ENCODE measurements at regions not wholly inside any gene's neighbourhood (a gene's known extent, or its start where the extent isn't known, plus 50 kb on each side); places are given as distances from the start of the nearest gene placed in this dataset.

DNA sequence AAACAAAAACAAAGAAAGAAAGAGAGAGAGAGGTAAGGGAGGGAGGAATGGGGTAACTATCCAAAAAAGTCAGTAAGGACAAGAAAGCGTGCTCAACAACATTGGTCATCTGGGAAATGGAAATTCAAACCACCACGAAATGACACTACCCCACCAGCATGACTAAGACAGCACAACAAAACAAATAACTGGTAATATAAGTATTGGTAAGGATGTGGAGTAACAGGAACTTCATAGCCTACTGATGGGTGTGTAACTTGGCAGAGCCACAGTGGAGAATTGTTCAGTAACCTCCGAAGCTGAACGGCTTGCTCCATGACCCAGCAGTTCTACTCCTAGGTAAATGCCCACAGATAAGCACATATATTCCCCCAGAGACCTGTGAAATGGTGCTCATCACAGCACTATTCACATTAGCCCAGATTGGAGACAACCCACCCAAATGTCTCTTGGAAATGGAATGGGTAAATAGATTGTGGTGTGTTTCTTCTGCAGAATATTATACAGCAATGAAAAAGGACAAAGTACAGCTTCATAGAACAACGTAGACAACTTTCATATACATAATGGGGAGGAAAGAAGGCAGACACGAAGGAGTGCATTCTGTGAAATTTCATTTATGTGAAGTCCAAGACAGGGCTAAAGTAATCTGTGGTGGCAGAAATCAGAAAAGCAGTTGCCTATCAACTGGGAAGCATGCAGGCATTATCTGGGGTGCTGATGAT lies 95.5 kb upstream of the ATP6AP2 start:
- no peak for DNase-seq (ENCODE audit: low read depth)

DNA sequence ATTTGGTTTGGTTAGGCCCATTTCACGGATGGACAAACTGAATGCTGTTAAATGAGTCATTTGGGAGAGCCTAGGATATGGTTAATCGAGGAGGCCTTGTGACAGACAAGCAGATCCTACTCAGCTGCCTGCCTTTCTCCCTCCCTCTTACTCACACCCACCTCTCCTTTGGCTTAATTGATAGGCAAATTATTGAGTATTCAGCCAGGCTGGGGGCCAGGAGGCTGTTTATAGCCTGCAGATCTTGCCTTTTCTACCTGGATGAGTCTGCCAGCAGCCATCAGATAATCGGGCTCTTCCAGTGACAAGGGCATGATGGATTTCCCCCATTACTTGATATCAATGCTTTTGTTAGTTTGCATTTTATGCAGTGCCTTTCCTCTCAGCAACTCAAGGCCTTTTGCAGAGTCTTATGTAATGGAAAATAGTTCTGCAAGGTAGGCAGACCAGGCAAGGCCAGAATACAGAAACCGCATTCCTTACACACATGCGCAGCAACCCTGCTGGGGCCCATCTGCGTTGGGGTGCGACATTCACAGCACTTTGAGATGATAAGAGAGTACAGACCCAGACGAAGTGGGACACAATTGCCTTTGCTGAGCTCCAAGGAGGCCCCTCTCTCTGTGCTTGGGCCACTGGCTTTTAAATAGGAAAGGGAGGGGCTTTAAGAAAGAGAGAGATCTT lies 96.2 kb upstream of the ATP6AP2 start:
- DNase-seq (ENCODE audit: low read depth): no peak

DNA sequence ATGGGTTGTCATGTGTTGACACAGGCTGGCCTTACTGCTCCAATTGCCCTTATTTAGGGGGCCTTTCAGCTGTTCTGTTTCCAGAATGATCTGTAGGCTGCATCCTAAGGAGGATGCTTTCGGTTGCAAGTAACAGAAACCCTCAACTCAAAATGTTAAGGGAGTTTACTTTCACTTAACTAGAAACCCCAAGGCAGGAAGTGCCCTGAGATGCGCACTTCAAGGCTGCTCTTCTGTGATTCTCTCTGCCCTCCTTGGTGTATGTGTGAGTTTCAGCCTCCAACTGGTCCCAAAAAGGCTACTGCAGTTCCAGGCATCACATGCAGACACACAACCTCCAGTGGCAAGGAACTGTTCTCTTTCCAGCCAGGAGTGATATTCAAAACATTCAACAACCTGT lies 97.3 kb upstream of the ATP6AP2 start:
- DNase-seq (ENCODE audit: low read depth): no peak

DNA sequence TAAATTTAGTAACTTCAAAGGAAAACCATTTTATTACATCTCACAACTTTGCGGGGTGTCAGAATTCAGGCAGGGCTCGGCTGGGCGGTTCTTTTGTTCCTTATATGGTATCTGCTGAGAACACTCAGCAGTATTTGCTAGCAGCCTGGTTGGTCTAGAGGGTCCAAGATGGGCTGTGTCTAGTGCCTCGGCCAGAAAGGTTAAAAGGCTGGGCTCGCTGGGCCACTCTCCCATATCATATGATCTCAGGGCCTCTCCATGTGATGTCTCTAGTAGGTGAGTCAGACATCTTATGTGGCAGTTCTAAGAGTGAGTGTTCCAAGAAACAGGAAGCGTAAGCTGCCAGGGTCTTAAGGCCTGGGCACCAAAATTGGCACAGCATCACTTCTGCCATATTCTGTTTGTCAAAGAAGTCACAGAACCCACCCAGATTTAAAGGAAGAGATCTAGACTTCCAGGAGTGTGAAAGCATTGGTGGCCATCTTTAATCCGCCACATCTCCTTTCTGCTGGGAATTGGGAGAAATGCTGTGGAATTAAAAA lies 100.9 kb upstream of the ATP6AP2 start:
- DNase-seq (ENCODE audit: low read depth): no peak

DNA sequence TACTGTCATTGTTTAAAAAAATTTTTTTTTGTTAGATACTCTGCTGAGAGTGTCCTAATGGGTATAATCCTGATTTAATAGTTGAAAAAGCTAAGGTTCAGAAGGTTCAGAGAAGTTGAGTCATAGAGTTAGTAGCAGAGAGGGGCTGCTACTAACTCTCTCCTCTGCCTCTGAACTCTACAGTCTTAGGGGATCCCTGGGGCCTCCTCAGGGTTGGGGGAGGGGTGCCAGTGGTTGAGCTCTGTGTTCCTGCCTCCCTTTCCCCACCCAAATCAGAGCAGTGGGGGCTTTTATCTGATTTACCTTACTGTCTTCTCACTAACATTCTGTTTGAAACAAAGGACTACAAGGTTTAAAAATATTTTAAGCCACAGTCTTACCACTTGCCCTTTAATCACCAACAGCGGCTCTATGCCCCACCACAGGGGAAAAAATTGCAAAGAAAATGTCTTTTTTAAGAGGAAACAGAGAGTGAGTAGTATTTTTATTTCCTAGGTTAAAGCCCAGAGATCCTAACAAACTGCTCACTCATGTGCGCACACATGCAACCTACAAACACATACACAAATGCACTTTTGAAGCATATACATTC lies 102.2 kb upstream of the ATP6AP2 start:
- DNase-seq (ENCODE audit: low read depth): no peak

DNA sequence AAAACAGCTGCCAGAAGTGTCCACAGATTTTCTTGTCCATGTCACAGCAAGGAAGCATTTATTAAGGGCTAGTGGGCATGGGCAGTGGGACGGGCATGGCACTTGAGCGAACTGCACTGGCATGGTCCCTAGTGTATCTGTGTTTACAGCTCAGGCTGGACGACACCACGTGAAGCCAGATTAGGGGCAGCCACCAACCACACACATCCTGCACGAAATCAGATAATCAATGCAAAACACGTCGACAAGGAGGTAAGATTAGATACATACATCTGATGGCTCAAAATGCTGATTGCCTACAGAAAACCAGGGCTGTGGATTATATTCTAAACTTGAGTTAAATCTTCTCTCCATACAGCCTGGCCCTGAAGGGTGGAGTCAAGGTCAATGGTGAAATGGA lies 103.8 kb upstream of the ATP6AP2 start:
- no peak for DNase-seq (ENCODE audit: low read depth)

DNA sequence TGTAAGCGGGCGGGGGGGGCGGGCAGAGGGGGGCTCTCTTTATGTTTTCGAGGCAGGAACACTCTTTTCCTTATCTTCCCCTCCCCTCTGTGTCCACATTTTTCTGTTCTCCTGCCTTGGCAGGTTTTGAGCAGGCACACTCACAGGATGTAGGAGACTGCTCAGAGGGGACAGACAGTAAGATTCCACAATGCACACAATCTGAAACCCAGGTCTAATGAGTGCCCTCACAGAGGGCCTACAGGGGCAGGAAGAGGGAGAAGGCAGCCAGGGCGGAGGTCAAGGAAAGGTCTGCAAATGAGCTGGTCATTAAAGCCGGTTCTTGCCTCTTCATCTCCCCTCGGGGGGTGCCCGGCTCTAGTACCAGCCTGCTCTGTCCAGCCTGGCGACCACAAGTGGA lies 106.1 kb upstream of the ATP6AP2 start:
- no peak for DNase-seq (ENCODE audit: low read depth)

DNA sequence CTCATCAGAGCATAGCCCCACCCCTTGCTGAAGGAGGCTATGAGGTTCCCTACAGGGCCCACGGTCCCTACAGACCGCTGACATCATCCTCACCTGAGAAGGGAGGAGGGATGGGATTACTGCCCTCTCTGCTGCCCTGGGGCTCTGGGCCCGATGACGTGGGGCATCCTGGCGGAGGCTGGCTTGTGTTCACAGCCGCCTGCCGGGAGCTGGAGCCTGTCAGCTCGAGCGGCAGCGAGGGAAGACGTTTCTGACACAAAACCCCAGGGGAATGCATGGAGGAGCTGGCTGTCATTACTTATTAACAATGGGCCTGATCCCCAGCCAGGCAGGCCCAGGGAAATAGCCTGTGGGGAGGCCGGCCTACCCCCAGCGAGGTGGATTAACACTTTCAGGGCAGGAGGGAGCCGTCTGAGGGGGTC lies 106.6 kb upstream of the ATP6AP2 start:
- DNase-seq (ENCODE audit: low read depth): no peak

DNA sequence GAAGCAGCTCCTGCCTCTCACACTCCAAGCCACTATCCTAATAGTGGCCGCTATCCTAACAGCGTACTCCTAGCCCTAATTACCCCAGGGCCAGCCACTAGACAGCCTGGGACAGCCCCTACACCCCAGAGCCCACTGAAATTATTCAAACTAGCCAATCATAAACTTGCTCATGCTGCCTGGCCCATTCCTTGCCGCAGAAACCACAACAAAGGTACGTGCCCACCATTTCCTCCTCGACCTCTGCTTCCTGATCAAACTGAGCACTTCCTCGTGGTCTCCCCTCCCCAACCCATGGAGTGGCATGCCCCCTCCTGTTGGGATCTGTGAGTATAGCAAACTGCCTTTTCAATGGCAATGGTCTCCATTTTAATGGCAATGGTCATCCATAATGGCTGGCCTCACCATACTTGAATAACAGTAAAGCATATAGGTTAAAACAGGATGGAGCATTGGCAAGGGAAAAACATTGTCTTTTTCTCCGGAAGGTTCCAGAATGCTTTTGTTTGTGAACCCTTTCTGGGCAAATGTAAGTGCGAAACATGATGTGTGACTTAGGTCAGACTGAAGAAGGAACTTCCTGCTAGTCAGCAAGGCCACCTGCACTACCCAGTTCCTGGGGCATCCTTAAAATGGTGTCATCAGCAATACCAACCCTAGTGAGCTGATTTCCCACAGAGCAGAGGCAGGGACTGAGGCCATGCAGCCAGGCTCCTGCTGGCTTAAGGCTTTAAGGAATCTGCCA lies 107.1 kb upstream of the ATP6AP2 start:
- no peak for DNase-seq (ENCODE audit: low read depth)

DNA sequence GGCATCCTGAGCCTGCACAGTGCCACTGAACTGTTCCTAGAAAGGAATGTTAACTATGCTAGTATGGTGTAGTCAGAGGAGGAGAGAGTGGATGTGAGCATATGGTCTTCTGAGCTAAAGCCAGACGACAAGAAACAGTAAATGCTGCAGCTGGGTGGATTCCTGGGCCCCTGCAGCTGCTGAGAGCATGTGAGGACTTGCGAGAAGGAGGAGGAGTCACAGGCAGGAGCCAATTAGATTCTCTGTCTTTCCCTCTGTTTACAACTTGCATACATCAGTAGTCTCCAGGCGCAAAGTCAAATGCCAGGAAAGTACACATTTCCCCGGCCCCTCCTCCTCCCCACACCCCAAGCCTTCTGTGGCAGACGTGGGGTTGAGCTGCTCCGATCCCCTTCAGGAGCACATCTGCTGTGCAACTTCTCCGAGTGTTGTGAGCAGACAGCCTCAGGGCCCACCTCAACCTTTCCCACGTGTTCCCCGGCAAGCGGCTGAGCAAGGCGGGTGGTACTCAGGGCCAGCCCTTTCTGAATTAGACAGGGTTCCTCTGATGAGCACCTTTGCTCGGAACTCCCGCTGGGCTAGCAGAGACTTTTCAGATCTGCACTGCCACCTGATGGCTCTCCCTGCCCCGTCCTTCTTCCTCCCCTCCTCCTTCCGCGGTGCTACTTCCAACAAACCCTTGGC lies 108.7 kb upstream of the ATP6AP2 start:
- no peak for DNase-seq (ENCODE audit: low read depth)

DNA sequence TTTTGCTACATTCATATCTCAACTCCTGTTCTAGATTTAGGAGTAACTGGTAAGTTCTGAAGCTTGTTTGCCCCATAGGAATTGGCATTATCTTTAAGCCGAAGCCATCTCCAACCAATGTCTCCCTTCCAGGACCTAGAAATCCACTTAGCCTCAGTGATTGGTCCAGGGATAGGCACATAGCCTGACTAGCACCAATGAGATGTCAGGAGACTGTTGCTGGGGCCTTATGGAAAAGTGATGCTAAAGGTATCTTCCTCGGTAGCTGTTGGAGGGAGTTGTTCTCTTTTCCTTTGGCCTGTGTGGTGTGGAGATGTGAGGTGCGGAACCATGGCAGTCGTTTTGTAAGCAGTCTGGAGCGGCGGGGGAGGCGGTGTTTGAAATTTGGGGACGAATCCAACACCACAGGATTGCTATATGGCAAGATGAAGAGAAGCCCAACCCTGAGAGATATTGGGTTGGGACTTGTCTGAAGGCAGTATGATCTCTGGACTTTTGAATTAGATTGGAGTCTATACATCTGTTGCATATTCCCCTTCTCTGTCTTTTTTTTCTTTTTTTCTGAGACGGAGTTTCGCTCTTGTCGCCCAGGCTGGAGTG lies 109.8 kb upstream of the ATP6AP2 start:
- DNase-seq (ENCODE audit: low read depth): no peak

DNA sequence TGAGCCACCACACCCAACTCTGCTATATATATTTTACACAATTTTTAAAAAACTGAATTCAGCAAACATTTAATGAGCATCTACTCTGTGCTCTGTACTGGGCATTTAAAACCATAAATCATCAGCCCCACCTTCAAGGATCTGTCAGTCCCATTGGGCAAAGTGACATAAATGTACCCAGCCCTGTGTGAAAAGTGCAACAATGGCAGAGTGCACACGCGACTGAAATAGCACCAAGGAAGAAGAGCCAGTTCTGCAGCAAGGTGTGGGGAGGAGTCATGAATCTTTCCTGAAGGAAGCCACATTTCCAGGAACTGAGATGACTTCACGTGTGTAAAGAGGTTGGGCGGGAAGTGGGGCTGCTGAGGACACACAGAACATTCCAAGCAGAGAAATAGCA lies 111.5 kb upstream of the ATP6AP2 start:
- DNase-seq (ENCODE audit: low read depth): no peak

DNA sequence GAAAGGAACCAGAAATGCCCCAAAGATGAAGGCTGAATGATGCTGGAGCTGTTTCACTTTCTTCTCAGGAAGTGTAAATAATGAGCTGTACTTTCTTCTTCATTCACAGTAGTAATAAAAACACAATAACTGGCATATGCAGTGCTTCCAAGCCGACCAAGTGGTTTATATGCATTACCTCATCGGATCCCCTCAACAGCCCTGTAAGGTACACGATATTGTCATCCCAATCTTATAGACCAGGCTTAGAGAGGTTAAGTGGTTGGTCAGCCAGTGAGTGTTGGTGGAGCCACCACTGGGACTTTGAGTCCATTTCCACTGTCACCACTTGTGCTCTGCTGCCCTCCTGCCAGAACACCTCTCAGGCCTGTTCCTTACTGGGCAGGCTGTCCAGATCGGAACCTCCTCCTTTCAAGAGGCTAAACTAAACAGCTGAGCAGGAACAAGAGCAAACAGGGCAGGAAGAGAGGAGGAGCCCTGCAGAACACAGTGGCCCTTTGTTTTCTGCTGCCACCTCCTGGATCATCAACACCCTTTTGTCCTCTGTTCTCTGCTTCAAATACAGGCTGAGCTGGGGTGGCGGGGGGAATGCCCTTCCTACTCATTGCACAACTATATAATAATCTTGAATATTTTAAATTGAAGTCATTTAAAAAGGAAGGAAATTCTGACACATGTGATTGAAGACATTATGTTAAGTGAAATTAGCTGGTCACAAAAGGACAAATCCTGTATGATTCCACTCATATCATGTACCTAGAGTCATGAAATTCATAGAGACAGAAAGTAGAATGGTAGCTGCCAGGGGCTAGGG lies 112.5 kb upstream of the ATP6AP2 start:
- DNase-seq (ENCODE audit: low read depth): no peak

DNA sequence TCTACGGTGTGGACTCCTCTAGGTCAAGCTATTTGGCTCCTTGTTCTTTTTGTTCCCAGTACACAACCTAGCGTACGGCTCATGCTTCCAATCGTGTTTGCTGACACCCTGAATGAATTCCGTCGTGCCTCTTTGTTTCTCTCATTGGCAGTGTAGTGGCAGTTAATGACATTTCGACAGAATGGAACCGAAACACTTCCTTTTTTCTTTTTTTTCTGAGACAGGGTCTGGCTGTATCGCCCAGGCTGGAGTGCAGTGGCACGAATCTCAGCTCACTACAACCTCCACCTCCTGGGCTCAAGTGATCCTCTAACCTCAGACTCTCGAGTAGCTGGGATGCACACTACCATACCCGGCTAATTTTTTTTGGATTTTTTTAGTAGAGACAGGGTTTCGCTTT lies 113.3 kb upstream of the ATP6AP2 start:
- no peak for DNase-seq (ENCODE audit: low read depth)

DNA sequence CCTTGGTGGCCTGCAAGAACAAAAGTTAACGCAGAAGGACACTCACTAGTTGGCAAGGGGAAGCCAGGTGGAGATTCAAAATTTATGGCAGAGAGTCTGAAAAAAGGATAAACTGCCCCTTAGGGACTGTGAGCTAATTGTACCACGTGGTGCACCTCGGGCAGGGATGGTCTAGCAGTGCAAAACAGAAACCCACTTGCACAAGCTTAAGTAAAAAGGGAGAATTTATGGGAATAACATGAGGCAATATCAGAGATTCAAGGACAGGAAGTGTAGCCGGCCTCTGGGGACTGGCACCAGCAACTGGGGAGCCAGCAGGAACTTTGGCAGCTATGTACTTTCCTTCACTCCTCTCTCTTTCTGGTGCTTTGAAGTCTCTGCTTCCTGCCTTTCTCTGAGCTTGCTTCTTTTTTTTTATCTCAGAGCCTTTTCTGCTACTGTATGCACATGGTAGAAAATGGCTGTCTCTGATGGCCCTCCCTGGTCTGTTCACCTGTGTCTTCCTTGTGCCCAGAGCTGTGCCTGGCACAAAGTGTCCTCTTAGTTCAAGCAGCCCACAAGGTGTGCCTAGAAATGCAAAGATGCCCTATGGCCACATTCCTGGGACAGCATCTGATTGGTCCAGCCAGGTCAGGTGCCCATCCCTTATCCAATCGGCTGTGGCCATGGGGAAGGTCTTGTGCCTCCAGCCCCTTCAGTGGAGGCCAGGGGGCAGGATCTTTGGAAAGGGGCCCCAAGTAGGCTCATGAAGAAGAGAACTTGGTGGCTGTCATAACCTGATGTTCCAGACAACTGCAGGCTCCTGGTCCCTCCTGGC lies 114.8 kb upstream of the ATP6AP2 start:
- DNase-seq (ENCODE audit: low read depth): no peak

DNA sequence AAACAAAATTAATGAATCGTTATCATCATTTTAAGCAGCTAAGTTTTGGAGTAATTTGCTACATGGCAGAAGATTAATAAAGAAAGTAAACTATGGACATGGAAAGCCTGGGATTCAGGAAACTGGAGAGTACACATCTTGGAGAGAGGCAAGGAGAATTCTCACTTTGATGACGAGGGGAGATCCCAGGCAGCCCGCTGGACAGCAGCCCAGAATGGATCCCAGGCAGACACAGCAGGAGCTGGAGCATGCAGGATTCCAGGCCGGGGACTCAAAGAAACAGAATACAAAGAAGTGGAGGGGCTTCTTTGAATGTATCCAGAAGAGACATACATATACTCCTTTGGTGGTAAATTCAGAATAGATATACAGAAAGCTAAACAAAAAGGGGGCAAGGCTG lies 118.0 kb upstream of the ATP6AP2 start:
- DNase-seq (ENCODE audit: low read depth): no peak

DNA sequence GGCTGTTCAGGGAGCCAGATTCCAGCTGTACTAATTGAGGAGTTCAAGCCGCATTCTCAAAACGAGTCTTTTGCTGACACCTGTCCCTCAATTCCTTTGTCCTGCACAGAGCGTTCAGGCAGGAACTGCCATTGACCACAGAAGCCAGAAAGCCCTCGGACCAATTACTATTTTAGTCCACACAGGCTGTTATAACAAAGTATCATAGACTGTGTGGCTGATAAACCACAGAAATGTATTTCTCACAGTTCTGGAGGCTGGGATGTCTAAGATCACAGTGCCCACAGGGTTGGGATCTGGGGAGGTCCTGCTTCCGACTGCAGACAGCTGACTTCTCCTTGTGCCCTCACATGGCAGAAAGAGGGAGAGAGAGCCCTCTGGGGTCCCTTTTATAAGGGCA lies 119.8 kb upstream of the ATP6AP2 start:
- DNase-seq (ENCODE audit: low read depth): no peak

DNA sequence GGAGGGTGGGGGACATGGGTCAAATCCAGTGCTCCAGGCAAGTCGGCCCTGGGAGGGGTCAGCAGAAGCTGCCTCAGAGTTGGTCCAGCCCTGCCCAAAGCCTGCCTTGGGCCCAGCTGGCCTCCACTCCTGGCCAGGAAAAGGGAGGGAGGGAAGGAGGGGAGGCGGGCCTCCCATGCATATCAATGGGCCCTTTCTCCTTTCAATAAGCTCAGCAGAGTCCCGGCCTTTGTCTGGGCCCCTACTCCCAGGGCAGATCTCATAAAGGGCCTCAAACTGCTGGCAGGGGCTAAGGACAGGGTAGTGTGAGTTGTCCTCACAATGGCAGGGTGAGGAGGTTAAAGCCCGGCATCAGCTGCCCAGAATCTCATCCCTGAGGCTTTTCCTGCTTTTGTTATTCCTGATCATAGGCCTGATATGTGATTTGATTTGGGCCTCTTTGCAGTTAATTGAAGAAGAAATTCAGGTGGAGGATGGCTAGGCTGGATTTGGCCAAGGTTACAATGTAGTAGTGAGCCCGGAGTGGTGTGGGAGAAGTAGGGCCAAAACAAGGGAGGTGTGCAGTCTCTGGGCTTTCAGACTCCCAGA lies 121.1 kb upstream of the ATP6AP2 start:
- no peak for DNase-seq (ENCODE audit: low read depth)

DNA sequence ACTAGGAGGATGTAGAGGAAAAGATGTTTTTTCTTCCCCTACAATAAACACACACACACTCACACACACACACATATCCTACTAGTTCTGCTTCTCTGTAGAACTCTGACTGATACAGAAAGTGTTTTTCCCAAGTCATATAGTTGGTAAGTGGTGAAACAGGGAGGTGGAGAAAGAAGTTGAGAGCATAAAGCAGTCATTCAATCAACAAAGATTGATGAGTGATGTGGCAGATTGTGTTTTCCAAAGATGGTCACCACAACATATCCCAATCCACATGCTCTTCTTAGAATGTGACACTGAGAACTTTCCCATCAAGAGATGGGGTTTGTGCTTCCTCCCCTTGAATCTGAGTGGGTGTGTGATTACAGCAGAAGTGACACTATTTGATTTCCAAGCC lies 123.4 kb upstream of the ATP6AP2 start:
- DNase-seq (ENCODE audit: low read depth): no peak

Data from stimulated activated CD8-positive, alpha-beta memory T cell treated with anti-CD3 and anti-CD28 coated beads, Interleukin-15, amount 100 ng/mL, for 24 hours (primary cell).